ENCODE measurements at regions not wholly inside any gene's neighbourhood (a gene's known extent, or its start where the extent isn't known, plus 50 kb on each side); places are given as distances from the start of the nearest gene placed in this dataset.
"Not testable (repeated sequence)": the region's sequence is repeated elsewhere in the genome, so short reads cannot be mapped to it uniquely, and the experiment has no call there.

GRCh38 chr19:30968841-30969399 lies 380.3 kb downstream of the TSHZ3 start:
- TF ChIP-seq POLR2A (IDR thresholded peaks at IDR 0.05; ENCODE audit: low read depth, low read length) = no peak
- FAIRE-seq = no peak

GRCh38 chr19:30968210-30968609 lies 381.0 kb downstream of the TSHZ3 start:
- TF ChIP-seq POLR2A (IDR thresholded peaks at IDR 0.05; ENCODE audit: low read depth, low read length) = no peak
- FAIRE-seq = no peak
- DNase-seq (ENCODE audit: insufficient read length, low spot score) = no peak

More at GRCh38 chr19:30968841-30969399, 380.3 kb downstream of the TSHZ3 start:
- DNase-seq (ENCODE audit: insufficient read length, low spot score) = no peak

GRCh38 chr19:30966486-30966885 lies 382.8 kb downstream of the TSHZ3 start:
- no peak for TF ChIP-seq POLR2A (IDR thresholded peaks at IDR 0.05; ENCODE audit: low read depth, low read length)
- DNase-seq (ENCODE audit: insufficient read length, low spot score) (no peak), FAIRE-seq (no peak)

- FAIRE-seq (no peak), DNase-seq (ENCODE audit: insufficient read length, low spot score) (no peak)
- no peak for TF ChIP-seq POLR2A (IDR thresholded peaks at IDR 0.05; ENCODE audit: low read depth, low read length)
Measured at GRCh38 chr19:30959011-30959410, 390.2 kb downstream of the TSHZ3 start.

GRCh38 chr19:30955112-30956104 lies 393.8 kb downstream of the TSHZ3 start:
- TF ChIP-seq POLR2A (IDR thresholded peaks at IDR 0.05; ENCODE audit: low read depth, low read length) = no peak
- FAIRE-seq = no peak

GRCh38 chr19:30944276-30944932 lies 404.8 kb downstream of the TSHZ3 start:
- not testable (repeated sequence) for DNase-seq (ENCODE audit: insufficient read length, low spot score); FAIRE-seq

More at GRCh38 chr19:30955112-30956104, 393.8 kb downstream of the TSHZ3 start:
- DNase-seq (ENCODE audit: insufficient read length, low spot score) = no peak

GRCh38 chr19:30943101-30943843 lies 406.0 kb downstream of the TSHZ3 start:
- no peak for TF ChIP-seq POLR2A (IDR thresholded peaks at IDR 0.05; ENCODE audit: low read depth, low read length)
- FAIRE-seq = no peak
- no peak for DNase-seq (ENCODE audit: insufficient read length, low spot score)

GRCh38 chr19:30942636-30943035 lies 406.6 kb downstream of the TSHZ3 start:
- FAIRE-seq (no peak), DNase-seq (ENCODE audit: insufficient read length, low spot score) (no peak)
- no peak for TF ChIP-seq POLR2A (IDR thresholded peaks at IDR 0.05; ENCODE audit: low read depth, low read length)

- TF ChIP-seq POLR2A (IDR thresholded peaks at IDR 0.05; ENCODE audit: low read depth, low read length) = no peak
- no peak for FAIRE-seq
- no peak for DNase-seq (ENCODE audit: insufficient read length, low spot score)
Measured at GRCh38 chr19:30941591-30941990, 407.6 kb downstream of the TSHZ3 start.

- no peak for FAIRE-seq
- DNase-seq (ENCODE audit: insufficient read length, low spot score) = no peak
- no peak for TF ChIP-seq POLR2A (IDR thresholded peaks at IDR 0.05; ENCODE audit: low read depth, low read length)
Measured at GRCh38 chr19:30936276-30936675, 413.0 kb downstream of the TSHZ3 start.

GRCh38 chr19:30935146-30935545 lies 414.1 kb downstream of the TSHZ3 start:
- TF ChIP-seq POLR2A (IDR thresholded peaks at IDR 0.05; ENCODE audit: low read depth, low read length) = no peak
- DNase-seq (ENCODE audit: insufficient read length, low spot score) = no peak
- no peak for FAIRE-seq

GRCh38 chr19:30933454-30933853 lies 415.8 kb downstream of the TSHZ3 start:
- not testable (repeated sequence) for DNase-seq (ENCODE audit: insufficient read length, low spot score); FAIRE-seq

- FAIRE-seq (no peak), DNase-seq (ENCODE audit: insufficient read length, low spot score) (no peak)
- TF ChIP-seq POLR2A (IDR thresholded peaks at IDR 0.05; ENCODE audit: low read depth, low read length) = no peak
Measured at GRCh38 chr19:30932854-30933253, 416.4 kb downstream of the TSHZ3 start.

All from H54 (cell line).